ENCODE measurements at regions not wholly inside any gene's neighbourhood (a gene's known extent, or its start where the extent isn't known, plus 50 kb on each side); places are given as distances from the start of the nearest gene placed in this dataset.
"Not testable (repeated sequence)": the region's sequence is repeated elsewhere in the genome, so short reads cannot be mapped to it uniquely, and the experiment has no call there.

DNA sequence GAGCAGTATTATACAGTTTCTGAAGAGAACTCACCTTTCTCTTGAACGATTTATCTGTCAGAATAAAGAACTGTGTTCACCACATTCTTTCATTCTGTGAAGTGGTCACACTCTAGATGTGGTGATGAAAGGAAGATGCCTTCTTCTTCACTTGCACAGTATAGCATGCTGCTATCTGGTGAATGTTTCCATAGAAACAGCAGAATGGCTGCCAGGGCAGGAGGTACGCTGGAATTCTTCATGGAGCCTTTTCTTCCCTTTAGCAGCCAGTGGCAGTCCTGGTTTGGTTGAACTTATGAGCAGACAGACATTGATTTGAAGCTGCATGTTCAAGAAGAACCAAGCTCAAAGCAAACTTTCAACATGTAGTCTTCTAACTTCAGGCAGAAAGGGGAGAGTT is 1157.9 kb upstream of the LRRTM1 start:
- Histone ChIP-seq H3K4me3 (no peak overlapping the region), H3K27ac (no peak overlapping the region), H3K27me3 (replicated peaks) (no peaks in the 10 kb centered on the region), H3K36me3 (no peaks in the 10 kb centered on the region), H3K9me3 (replicated peaks) (peaks cover 9% of the 10 kb centered on the region; the same call in 1 of the 2 replicates), H3K4me1 (replicated peaks) (no peaks in the 10 kb centered on the region)
- no peak for DNase-seq (ENCODE audit: low read depth in 1 of 2, low spot score in 2 of 2)

DNA sequence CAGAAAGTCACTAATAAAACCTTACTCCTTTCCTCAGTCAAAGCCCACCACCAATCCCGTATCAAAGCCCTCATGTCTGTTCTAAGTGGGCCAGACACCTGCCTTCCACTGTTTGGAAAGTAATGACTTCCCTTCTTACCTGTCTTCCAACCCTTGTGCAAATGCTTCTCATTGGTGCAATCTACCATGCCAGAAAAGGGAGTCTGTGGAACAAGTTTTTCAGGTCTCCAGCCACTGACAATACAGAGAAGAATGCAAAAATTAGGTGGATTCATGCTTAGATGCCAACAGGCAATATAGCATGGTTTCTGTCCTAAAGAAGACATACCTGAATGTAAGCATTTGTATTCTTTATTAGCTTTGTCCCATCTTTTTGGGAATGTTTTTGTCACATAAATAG is 1140.6 kb upstream of the LRRTM1 start:
- H3K36me3 ChIP-seq = no peaks in the 10 kb centered on the region
- DNase-seq (ENCODE audit: low read depth in 1 of 2, low spot score in 2 of 2) = no peak
- H3K27me3 ChIP-seq (replicated peaks) = no peaks in the 10 kb centered on the region
- peaks cover 13% of the 10 kb centered on the region; the same call in 1 of the 2 replicates for H3K9me3 ChIP-seq (replicated peaks)
- no peaks in the 10 kb centered on the region for H3K4me1 ChIP-seq (replicated peaks)
- H3K4me3 ChIP-seq = no peak overlapping the region
- H3K27ac ChIP-seq = no peak overlapping the region

DNA sequence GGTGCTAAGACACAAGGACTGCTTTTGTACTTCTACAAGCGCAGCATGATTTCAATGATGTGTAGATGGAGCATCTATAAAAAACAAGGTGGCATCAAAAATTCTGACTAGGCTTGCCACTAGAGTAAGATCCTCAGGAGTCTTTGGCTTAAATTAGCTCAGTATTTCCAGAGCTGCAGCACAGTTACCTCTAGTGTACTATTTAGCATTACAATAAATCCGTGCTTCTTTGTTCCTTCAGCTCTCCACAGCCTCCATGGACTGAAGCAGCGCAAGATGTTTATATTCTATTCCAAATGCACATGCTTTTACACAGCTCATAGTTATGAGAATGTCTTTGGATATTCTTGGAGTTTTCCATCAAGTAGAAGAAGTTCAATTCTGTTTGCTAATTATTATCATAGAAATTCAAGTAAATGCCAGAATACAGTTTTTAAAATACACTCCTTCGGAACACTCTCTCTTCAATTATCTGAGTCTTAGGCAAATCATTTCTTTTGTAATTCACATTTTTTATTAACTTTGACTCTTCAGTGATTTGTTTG is 1133.0 kb upstream of the LRRTM1 start:
- H3K36me3 ChIP-seq = no peaks in the 10 kb centered on the region
- H3K9me3 ChIP-seq (replicated peaks) = peaks cover 6% of the 10 kb centered on the region; the same call in 1 of the 2 replicates
- H3K27me3 ChIP-seq (replicated peaks) = no peaks in the 10 kb centered on the region
- H3K4me1 ChIP-seq (replicated peaks) = no peaks in the 10 kb centered on the region
- no peak overlapping the region for H3K4me3 ChIP-seq
- H3K27ac ChIP-seq = no peak overlapping the region
- no peak for DNase-seq (ENCODE audit: low read depth in 1 of 2, low spot score in 2 of 2)

DNA sequence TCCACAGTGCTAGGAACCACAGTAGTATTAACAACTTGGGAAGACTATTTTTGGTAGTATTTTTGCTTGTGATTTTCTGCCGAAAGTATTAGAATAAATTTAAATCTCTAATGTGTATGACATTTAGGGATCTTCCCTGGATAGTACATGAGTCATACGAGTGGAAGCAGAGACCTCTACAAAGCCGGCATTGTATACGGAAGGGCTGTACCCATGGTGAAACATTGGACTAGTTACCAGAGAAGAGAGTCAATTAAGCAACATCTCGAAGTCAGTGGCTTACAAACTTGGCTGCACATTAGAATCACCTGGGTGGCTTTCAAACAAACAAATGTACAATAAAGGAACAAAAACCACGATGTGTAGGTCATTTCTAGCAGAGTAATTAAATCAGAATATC is 1131.7 kb upstream of the LRRTM1 start:
- no peaks in the 10 kb centered on the region for H3K9me3 ChIP-seq (replicated peaks)
- H3K4me1 ChIP-seq (replicated peaks) = no peaks in the 10 kb centered on the region
- no peak overlapping the region for H3K27ac ChIP-seq
- no peak for DNase-seq (ENCODE audit: low read depth in 1 of 2, low spot score in 2 of 2)
- no peaks in the 10 kb centered on the region for H3K27me3 ChIP-seq (replicated peaks)
- H3K36me3 ChIP-seq = no peaks in the 10 kb centered on the region
- H3K4me3 ChIP-seq = no peak overlapping the region

DNA sequence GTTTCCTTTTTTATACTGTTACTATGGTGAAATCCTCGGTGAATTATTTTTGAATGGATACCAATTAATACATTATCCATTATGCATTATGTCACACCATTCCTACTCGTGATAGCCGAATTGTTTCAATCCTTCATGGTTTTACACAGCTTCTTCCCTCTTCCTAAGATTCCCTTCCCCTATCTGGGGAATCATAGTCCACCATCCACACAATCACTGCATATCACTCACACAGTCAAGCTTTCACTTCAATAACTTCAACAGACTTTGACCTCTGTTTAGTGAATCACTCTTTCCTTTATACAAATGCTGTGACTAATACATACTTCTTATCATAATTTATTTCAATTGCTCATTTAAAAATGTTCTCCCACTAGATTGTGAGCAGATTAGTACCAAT is 1108.1 kb upstream of the LRRTM1 start:
- no peak for DNase-seq (ENCODE audit: low read depth in 1 of 2, low spot score in 2 of 2)
- H3K9me3 ChIP-seq (replicated peaks) = 0 out of 2 replicates have a peak, but pooled peaks cover 2% of the 10 kb centered on the region
- no peak overlapping the region for H3K27ac ChIP-seq
- H3K36me3 ChIP-seq = no peaks in the 10 kb centered on the region
- H3K27me3 ChIP-seq (replicated peaks) = no peaks in the 10 kb centered on the region
- no peak overlapping the region for H3K4me3 ChIP-seq
- no peaks in the 10 kb centered on the region for H3K4me1 ChIP-seq (replicated peaks)

DNA sequence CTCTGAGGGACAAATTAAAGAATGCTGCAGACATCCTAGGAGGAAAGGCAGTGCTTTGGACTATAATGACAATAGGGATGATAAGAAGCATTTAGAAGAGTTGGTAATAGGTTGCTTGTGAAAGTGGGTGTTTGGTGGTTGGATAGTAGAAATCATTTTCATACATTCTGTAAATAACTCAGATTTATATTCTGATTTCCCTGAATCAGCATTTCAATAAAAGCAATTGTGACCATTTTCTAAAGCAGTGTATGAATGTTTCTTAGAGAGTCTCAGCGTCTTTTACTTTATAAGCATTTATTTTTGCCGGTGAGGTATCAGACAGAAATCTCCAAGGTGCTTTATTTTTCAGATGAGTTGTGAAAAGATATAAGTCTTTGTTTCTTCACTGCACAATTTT is 1099.0 kb upstream of the LRRTM1 start:
- Histone ChIP-seq H3K36me3 (no peaks in the 10 kb centered on the region), H3K27me3 (replicated peaks) (no peaks in the 10 kb centered on the region), H3K4me3 (no peak overlapping the region), H3K9me3 (replicated peaks) (no peaks in the 10 kb centered on the region), H3K4me1 (replicated peaks) (no peaks in the 10 kb centered on the region), H3K27ac (no peak overlapping the region)
- no peak for DNase-seq (ENCODE audit: low read depth in 1 of 2, low spot score in 2 of 2)

DNA sequence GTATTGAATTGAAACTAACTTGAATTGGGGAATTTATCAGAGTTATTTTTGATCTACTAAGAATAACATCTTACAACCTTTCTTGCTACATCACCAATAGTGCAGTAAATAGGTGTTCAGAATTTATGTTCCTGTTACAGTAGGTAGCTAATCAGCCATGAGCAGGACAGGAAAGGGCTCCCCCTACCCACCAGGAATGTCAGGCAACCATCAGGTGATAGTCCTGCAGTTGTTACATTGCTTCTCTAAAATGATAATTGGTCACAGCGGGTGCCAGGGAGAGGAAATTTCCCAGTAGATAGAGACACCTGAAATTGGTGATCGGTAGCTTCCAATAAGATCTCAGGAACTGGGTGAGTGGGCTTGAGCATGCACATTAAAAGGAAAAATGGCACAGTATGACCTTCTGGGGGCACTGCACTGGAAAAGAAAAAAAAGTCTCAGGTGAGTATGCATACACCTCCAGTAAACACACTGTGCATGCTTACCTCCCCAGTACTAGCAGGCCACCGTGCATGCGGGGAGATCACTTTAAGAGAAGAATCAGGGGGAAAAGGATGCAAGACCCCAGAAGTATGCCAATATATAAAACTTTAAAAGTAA is 1092.0 kb upstream of the LRRTM1 start:
- DNase-seq (ENCODE audit: low read depth in 1 of 2, low spot score in 2 of 2) = no peak
- Histone ChIP-seq H3K9me3 (replicated peaks) (no peaks in the 10 kb centered on the region; the same call in 1 of the 2 replicates), H3K4me1 (replicated peaks) (no peaks in the 10 kb centered on the region), H3K36me3 (no peaks in the 10 kb centered on the region), H3K27me3 (replicated peaks) (no peaks in the 10 kb centered on the region), H3K27ac (no peak overlapping the region), H3K4me3 (no peak overlapping the region)

DNA sequence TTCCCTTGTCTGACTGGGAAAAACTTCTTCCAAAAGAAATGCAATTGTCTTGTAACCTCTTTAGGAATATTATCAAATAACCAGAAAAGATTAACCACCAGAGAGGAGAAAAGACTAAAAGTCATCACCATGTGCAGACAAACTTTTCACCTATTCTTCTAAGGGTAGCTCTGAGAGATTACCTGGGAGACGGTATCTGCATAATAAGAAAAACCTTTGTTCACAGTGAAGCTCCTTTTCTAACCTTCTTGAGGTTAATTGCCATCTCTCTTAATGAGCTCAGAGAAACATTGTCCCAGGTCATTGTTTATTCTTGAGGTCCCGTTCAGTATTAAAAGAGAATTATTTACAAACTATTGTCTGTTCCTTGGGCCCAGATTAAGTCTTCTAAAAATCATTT is 1091.2 kb upstream of the LRRTM1 start:
- no peaks in the 10 kb centered on the region; the same call in 1 of the 2 replicates for H3K9me3 ChIP-seq (replicated peaks)
- no peak for DNase-seq (ENCODE audit: low read depth in 1 of 2, low spot score in 2 of 2)
- no peak overlapping the region for H3K4me3 ChIP-seq

DNA sequence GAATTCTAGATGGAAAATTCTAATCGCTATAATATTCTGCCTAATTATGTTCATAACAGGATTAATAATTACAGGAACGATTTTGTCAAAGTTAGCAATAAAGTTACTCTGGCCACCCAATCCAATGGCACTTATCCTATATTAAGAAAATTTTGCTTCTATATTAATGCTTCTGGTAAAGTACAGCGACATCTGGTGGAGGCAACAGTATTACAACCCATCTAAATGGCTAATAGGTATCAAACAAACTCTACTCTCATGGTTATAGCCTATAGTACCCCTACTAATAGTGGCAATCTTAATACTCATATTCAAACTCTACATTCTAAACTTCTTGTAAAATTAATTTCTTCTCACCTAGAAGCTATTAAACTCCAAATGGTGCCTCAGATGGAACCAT is 1084.7 kb upstream of the LRRTM1 start:
- Histone ChIP-seq H3K36me3 (no peaks in the 10 kb centered on the region), H3K27ac (no peak overlapping the region), H3K9me3 (replicated peaks) (peaks cover 3% of the 10 kb centered on the region), H3K4me3 (no peak overlapping the region), H3K4me1 (replicated peaks) (no peaks in the 10 kb centered on the region), H3K27me3 (replicated peaks) (no peaks in the 10 kb centered on the region)
- no peak for DNase-seq (ENCODE audit: low read depth in 1 of 2, low spot score in 2 of 2)

More for the DNA sequence above, 1091.2 kb upstream of the LRRTM1 start:
- Histone ChIP-seq H3K4me1 (replicated peaks) (no peaks in the 10 kb centered on the region), H3K36me3 (no peaks in the 10 kb centered on the region), H3K27ac (no peak overlapping the region), H3K27me3 (replicated peaks) (no peaks in the 10 kb centered on the region)

DNA sequence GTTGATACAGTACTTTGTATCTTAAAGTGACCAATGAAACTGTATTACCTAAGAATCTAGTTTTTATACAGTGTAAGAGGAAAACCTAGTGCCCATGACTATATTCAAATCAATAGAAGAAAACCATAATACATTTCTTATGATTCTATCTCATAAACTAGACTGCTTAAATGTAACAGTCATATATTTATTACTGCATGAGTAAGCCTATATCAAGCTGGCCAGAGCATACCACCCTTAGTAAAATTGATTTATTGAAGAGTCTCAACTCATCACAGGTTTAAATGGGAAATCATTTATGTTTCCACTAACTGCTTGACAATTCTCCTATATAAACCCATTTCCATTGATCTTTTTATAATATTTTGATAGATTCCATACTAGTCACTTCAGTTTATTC is 1059.2 kb upstream of the LRRTM1 start:
- Histone ChIP-seq H3K4me3 (no peak overlapping the region), H3K4me1 (replicated peaks) (no peaks in the 10 kb centered on the region), H3K9me3 (replicated peaks) (0 out of 2 replicates have a peak, but pooled peaks cover 3% of the 10 kb centered on the region), H3K36me3 (no peaks in the 10 kb centered on the region), H3K27ac (no peak overlapping the region), H3K27me3 (replicated peaks) (no peaks in the 10 kb centered on the region)
- no peak for DNase-seq (ENCODE audit: low read depth in 1 of 2, low spot score in 2 of 2)

DNA sequence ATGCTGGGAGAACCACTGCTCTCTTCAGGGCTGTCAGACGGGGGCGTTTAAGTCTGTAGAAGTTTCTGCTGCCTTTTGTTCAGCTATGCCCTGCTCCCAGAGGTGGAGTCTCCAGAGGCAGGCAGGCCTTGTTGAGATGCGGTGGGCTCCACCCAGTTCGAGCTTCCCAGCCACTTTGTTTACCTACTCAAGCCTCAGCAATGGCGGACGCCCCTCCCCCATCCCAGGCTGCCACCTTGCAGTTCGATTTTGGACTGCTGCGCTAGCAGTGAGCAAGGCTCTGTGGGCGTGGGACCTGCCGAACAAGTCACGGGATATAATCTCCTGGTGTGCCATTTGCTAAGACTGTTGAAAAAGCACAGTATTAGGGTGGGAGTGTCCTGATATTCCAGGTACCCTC is 1057.9 kb upstream of the LRRTM1 start:
- H3K27me3 ChIP-seq (replicated peaks); H3K9me3 ChIP-seq (replicated peaks); H3K27ac ChIP-seq; H3K4me1 ChIP-seq (replicated peaks); DNase-seq (ENCODE audit: low read depth in 1 of 2, low spot score in 2 of 2); H3K4me3 ChIP-seq; H3K36me3 ChIP-seq: not testable (repeated sequence)

DNA sequence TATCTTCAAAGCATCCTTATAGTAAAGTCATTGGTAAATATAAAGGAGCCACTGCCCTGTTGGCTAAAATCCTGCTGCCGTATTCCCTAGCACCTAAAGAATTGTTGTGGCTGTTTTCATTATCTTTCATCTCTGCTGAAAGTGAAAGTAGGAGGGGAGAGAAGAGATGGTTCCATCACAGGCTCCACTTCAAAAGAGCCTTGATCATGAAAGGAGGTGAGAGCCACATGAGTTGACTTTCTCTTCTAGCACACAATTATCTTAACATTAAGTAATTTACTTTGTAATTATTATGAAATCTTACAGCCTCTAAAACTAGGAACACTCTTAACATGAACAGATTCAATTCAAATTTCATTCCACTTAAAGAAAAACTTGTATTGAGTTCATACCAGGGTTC is 1050.9 kb upstream of the LRRTM1 start:
- no peak for DNase-seq (ENCODE audit: low read depth in 1 of 2, low spot score in 2 of 2)
- Histone ChIP-seq H3K27ac (no peak overlapping the region), H3K9me3 (replicated peaks) (no peaks in the 10 kb centered on the region)

DNA sequence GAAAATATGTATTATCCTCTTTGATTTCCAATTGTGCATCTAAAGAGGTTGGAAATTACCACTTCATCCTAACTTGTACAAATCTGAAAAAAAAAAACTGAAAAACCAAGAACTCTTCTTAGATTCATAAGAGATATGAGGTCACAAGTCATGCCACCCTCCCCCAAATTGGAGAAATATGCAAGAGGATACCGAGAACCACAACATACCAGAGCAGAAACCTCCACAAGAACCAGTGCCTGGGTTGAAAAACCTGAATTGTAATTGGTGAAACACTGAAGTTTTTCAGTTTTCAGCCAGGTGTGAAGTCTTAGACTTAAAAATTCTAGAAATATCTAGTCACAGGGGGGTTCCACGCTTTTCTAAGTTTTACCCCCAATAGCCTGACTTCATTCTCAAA is 1029.5 kb upstream of the LRRTM1 start:
- Histone ChIP-seq H3K27me3 (replicated peaks) (no peaks in the 10 kb centered on the region), H3K4me3 (no peak overlapping the region), H3K4me1 (replicated peaks) (no peaks in the 10 kb centered on the region), H3K27ac (no peak overlapping the region), H3K9me3 (replicated peaks) (no peaks in the 10 kb centered on the region; the same call in 1 of the 2 replicates), H3K36me3 (no peaks in the 10 kb centered on the region)
- DNase-seq (ENCODE audit: low read depth in 1 of 2, low spot score in 2 of 2) = no peak

More for the DNA sequence above, 1050.9 kb upstream of the LRRTM1 start:
- Histone ChIP-seq H3K4me1 (replicated peaks) (no peaks in the 10 kb centered on the region), H3K27me3 (replicated peaks) (no peaks in the 10 kb centered on the region), H3K4me3 (no peak overlapping the region), H3K36me3 (no peaks in the 10 kb centered on the region)

DNA sequence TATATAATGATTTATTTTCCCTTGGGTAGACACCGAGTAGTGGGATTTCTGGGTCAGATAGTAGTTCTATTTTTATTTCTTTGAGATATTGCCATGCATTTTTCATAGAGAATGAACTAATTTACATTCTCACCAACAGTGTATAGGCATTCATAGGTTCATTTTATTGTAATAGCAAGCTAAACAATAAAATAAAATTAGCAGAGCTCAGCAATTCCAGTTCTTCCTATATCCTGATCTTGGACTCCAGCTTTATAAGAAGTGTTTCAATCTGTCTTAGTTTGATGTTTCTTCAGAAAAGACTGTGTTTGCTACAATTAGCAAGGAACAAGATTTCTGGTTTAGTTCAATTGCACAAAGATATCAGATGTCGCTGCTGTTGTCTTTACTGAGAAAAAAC is 1024.4 kb upstream of the LRRTM1 start:
- no peaks in the 10 kb centered on the region for H3K27me3 ChIP-seq (replicated peaks)
- DNase-seq (ENCODE audit: low read depth in 1 of 2, low spot score in 2 of 2) = no peak
- no peaks in the 10 kb centered on the region for H3K36me3 ChIP-seq
- no peak overlapping the region for H3K4me3 ChIP-seq
- no peak overlapping the region for H3K27ac ChIP-seq
- H3K9me3 ChIP-seq (replicated peaks) = no peaks in the 10 kb centered on the region
- H3K4me1 ChIP-seq (replicated peaks) = no peaks in the 10 kb centered on the region

DNA sequence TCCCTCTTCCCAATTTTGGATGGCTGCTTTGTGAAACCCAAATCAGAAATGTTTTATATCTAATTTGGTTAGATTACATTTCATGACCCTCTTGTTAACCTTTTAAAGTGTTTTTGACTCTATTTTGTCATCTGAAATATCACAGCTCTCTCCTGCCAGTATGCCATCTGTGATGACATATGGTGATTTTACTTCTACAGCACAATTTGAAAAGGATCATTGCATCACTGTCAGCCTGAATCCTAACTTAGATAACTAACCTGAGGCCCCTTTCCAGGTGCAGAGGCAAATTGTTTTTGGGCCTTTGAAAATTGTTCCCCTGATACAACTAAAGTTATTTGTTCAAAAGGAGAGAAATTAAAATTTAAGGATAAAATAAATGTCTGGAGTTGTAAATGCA is 1023.4 kb upstream of the LRRTM1 start:
- H3K27me3 ChIP-seq (replicated peaks) = no peaks in the 10 kb centered on the region
- no peaks in the 10 kb centered on the region for H3K9me3 ChIP-seq (replicated peaks)
- H3K27ac ChIP-seq = no peak overlapping the region
- H3K4me1 ChIP-seq (replicated peaks) = no peaks in the 10 kb centered on the region
- H3K4me3 ChIP-seq = no peak overlapping the region
- no peaks in the 10 kb centered on the region for H3K36me3 ChIP-seq
- no peak for DNase-seq (ENCODE audit: low read depth in 1 of 2, low spot score in 2 of 2)
